Esophagus muscularis mucosa (tissue), 4 donors: ENCODE measurements at regions not wholly inside any gene's neighbourhood (a gene's known extent, or its start where the extent isn't known, plus 50 kb on each side); places are given as distances from the start of the nearest gene placed in this dataset.

Experiments
- DNase-seq: peaks from one replicate; pipeline ENCODE4 v3.0.0-alpha.2; 2017; ENCODE audit errors: extremely low spot score
- H3K27ac ChIP-seq, 4 donors: fragments of 200-600 bp; sonication (generic); replicated peaks in 1 of 4; 1 replicate in 3 of 4; 2 replicates in 1 of 4; pipeline ENCODE4 v1.5.1; 2016 to 2019; ENCODE audit warnings: mild to moderate bottlenecking in 1 of 4
- H3K27me3 ChIP-seq, 4 donors: fragments of 200-600 bp; sonication (generic); one replicate each; pipeline versions ENCODE4 v1.5.1 to v1.6.0; 2016 to 2019
- H3K36me3 ChIP-seq, 4 donors: fragments of 200-600 bp; sonication (generic); one replicate each; pipeline ENCODE4 v1.5.1; 2016 to 2019
- H3K4me1 ChIP-seq, 4 donors: fragments of 200-600 bp; sonication (generic); one replicate each; pipeline ENCODE4 v1.5.1; 2016 to 2019
- H3K4me3 ChIP-seq, 4 donors: fragments of 200-600 bp; sonication (generic); 1 replicate in 2 of 4; 2 replicates in 2 of 4; pipeline ENCODE4 v1.5.1; 2016 to 2019; ENCODE audit warnings: mild to moderate bottlenecking in 4 of 4, moderate library complexity in 1 of 4
- H3K9me3 ChIP-seq, 4 donors: fragments of 200-600 bp; sonication (generic); 1 replicate in 3 of 4; 2 replicates in 1 of 4; pipeline ENCODE4 v1.5.1; 2016 to 2019
- EP300 ChIP-seq: sonication (generic); formaldehyde crosslinking; IDR thresholded peaks from one replicate; pipeline ENCODE4 v1.6.1; 2017; ENCODE audit warnings: antibody characterized with exemption
- POLR2A ChIP-seq: fragments of 450-650 bp; IDR thresholded peaks from one replicate; pipeline ENCODE4 v1.6.1; 2017; ENCODE audit warnings: antibody characterized with exemption, moderate library complexity, mild to moderate bottlenecking, low read depth
- POLR2AphosphoS5 ChIP-seq, 2 donors: sonication (generic); formaldehyde crosslinking; IDR thresholded peaks; one replicate each; pipeline ENCODE4 v1.6.1; 2017; ENCODE audit warnings: antibody characterized with exemption in 2 of 2
- WGBS: methylation state at CpG from one replicate; pipeline ENCODE4 v1.1.5; 2018; 5-methylcytosine and 5-hydroxymethylcytosine counted together
- intact Hi-C: fragments of 100-400 bp; cut with DNase I; formaldehyde crosslinking; loops from one replicate; pipeline ENCODE4 v1.15.1; 2023
- TF ChIP-seq, protein P1 (sequence below), 3 experiments: fragments of 200-600 bp in 2 of 3; fragments of 450-650 bp in 1 of 3; sonication (generic) in 2 of 3; IDR thresholded peaks; one replicate each; pipeline ENCODE4 v1.5.1; 2017 to 2019; ENCODE audit warnings: antibody characterized with exemption in 3 of 3, mild to moderate bottlenecking in 2 of 3, moderate library complexity in 1 of 3

DNA sequence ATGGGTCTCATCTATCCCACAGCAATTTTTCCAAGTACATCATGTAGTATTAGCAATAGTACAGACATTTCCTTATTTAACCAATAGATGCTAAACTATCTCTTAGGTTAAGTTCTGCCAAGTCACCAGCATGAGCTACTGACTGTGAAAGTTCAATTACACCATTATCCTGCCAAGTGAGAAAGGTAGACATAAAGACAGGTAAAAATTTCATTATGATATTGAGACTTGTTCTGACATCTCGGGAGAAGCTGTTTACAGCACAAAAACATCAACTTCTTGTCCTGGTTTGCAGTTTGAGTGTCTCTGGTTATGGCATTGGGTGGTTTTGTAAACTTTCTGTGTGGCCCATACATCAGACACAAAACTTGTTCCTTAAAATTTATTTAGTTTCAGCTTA lies 622.4 kb upstream of the PCDH10 start:
- Histone ChIP-seq H3K4me1 (no peaks in the 10 kb centered on the region), H3K27ac (no peak overlapping the region), H3K4me3 (no peak overlapping the region), H3K36me3 (no peaks in the 10 kb centered on the region), H3K27me3 (no peaks in the 10 kb centered on the region), H3K9me3 (no peaks in the 10 kb centered on the region)
- 72% methylated on average over 1 of the region's 1 CpG for WGBS
- DNase-seq = no peak
- TF ChIP-seq POLR2A = no peak
- TF ChIP-seq, protein P1, sequence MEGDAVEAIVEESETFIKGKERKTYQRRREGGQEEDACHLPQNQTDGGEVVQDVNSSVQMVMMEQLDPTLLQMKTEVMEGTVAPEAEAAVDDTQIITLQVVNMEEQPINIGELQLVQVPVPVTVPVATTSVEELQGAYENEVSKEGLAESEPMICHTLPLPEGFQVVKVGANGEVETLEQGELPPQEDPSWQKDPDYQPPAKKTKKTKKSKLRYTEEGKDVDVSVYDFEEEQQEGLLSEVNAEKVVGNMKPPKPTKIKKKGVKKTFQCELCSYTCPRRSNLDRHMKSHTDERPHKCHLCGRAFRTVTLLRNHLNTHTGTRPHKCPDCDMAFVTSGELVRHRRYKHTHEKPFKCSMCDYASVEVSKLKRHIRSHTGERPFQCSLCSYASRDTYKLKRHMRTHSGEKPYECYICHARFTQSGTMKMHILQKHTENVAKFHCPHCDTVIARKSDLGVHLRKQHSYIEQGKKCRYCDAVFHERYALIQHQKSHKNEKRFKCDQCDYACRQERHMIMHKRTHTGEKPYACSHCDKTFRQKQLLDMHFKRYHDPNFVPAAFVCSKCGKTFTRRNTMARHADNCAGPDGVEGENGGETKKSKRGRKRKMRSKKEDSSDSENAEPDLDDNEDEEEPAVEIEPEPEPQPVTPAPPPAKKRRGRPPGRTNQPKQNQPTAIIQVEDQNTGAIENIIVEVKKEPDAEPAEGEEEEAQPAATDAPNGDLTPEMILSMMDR (IDR thresholded peaks at IDR 0.05) = no peak
- TF ChIP-seq EP300 = no peak
- TF ChIP-seq POLR2AphosphoS5 (IDR thresholded peaks at IDR 0.05) = no peak
- intact Hi-C loops = no loop called here

GRCh38 chr4:132527817-132528216 lies 621.3 kb upstream of the PCDH10 start:
- intact Hi-C loops = no loop called here
- no peak for DNase-seq
- 67% methylated on average over 1 of the region's 1 CpG for WGBS
- Histone ChIP-seq H3K27ac (no peak overlapping the region), H3K36me3 (no peaks in the 10 kb centered on the region), H3K27me3 (no peaks in the 10 kb centered on the region), H3K4me1 (no peaks in the 10 kb centered on the region), H3K9me3 (no peaks in the 10 kb centered on the region), H3K4me3 (no peak overlapping the region)
- TF ChIP-seq POLR2AphosphoS5 (IDR thresholded peaks at IDR 0.05) (no peak), POLR2A (no peak), EP300 (no peak)
- TF ChIP-seq, protein P1 (IDR thresholded peaks at IDR 0.05) = no peak

- Histone ChIP-seq H3K27ac (no peak overlapping the region), H3K4me1 (no peaks in the 10 kb centered on the region), H3K36me3 (no peaks in the 10 kb centered on the region), H3K4me3 (no peak overlapping the region), H3K9me3 (no peaks in the 10 kb centered on the region), H3K27me3 (no peaks in the 10 kb centered on the region)
- DNase-seq = no peak
- WGBS = 35% methylated on average over 2 of the region's 2 CpGs
- intact Hi-C loops = no loop called here
- no peak for TF ChIP-seq POLR2AphosphoS5 (IDR thresholded peaks at IDR 0.05)
- no peak for TF ChIP-seq EP300
- TF ChIP-seq, protein P1 (IDR thresholded peaks at IDR 0.05) = no peak
- no peak for TF ChIP-seq POLR2A
Measured at GRCh38 chr4:132530861-132531260, 618.2 kb upstream of the PCDH10 start.

DNA sequence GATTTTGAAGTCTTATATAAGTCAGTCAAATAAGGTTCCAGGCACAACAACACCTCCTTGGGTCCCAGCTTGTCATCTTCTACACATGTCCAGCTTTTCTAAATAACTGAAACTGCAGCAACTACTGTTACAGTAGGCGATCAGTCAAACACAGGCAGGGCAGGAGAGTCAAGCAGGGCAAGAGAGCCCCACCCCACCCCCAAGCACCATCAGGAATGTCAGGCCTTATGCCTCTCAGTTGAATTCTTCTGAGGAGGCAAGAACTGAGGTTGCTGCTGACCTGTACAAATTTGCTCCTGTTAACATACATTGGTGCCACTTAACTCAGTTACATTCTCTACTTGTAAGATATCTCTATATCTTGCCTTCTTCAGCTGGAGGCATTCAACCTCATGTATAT lies 608.8 kb upstream of the PCDH10 start:
- no peak overlapping the region for H3K27ac ChIP-seq
- intact Hi-C loops = no loop called here
- no peak for DNase-seq
- H3K4me1 ChIP-seq = no peaks in the 10 kb centered on the region
- TF ChIP-seq EP300 (no peak), POLR2A (no peak), POLR2AphosphoS5 (IDR thresholded peaks at IDR 0.05) (no peak)
- TF ChIP-seq, protein P1 (IDR thresholded peaks at IDR 0.05) = no peak
- no peaks in the 10 kb centered on the region for H3K27me3 ChIP-seq
- no peaks in the 10 kb centered on the region for H3K36me3 ChIP-seq
- no peak overlapping the region for H3K4me3 ChIP-seq
- WGBS = 92% methylated on average over 1 of the region's 1 CpG
- H3K9me3 ChIP-seq = no peaks in the 10 kb centered on the region

- DNase-seq = no peak
- no peaks in the 10 kb centered on the region for H3K9me3 ChIP-seq
- no peaks in the 10 kb centered on the region for H3K36me3 ChIP-seq
- 63% methylated on average over 4 of the region's 4 CpGs for WGBS
- no peak overlapping the region for H3K4me3 ChIP-seq
- H3K27me3 ChIP-seq = no peaks in the 10 kb centered on the region
- H3K27ac ChIP-seq = no peak overlapping the region
- TF ChIP-seq, protein P1 (IDR thresholded peaks at IDR 0.05) = no peak
- TF ChIP-seq POLR2A (no peak), POLR2AphosphoS5 (IDR thresholded peaks at IDR 0.05) (no peak)
- intact Hi-C loops = no loop called here
- H3K4me1 ChIP-seq = no peaks in the 10 kb centered on the region
Measured at GRCh38 chr4:132540797-132541196, 608.3 kb upstream of the PCDH10 start.
